PC-3 (cell line): ENCODE measurements at regions not wholly inside any gene's neighbourhood (a gene's known extent, or its start where the extent isn't known, plus 50 kb on each side); places are given as distances from the start of the nearest gene placed in this dataset.

Experiments
- CTCF ChIP-seq: fragments of 300-600 bp; sonication (generic); conservative IDR thresholded peaks from 2 replicates; pipeline ENCODE4 v1.5.1; 2017; ENCODE audit warnings: antibody characterized with exemption, low read depth, mild to moderate bottlenecking, low read length
- EZH2 ChIP-seq: fragments of 300-600 bp; sonication (generic); IDR thresholded peaks from one replicate; pipeline ENCODE4 v1.6.1; 2017; ENCODE audit warnings: antibody characterized with exemption, mild to moderate bottlenecking, low read length; ENCODE audit not compliant: unreplicated experiment
- EZH2phosphoT487 ChIP-seq: fragments of 300-600 bp; sonication (generic); IDR thresholded peaks from 2 replicates; pipeline ENCODE4 v1.6.1; 2018; ENCODE audit warnings: mild to moderate bottlenecking, antibody characterized with exemption, low read length, borderline replicate concordance

GRCh38 chr16:18050777-18051176 is 285.8 kb downstream of the NPIPA8 start:
- no peak for TF ChIP-seq CTCF
- TF ChIP-seq EZH2phosphoT487, result no peak
- TF ChIP-seq EZH2, result no peak
